Trophoblast cell (in vitro differentiated cells and primary cell): ENCODE measurements at regions not wholly inside any gene's neighbourhood (a gene's known extent, or its start where the extent isn't known, plus 50 kb on each side); places are given as distances from the start of the nearest gene placed in this dataset.

Experiments
- DNase-seq, 2 donors: peaks; one replicate each; pipeline ENCODE4 v3.0.0-alpha.2; 2016
- H2AFZ ChIP-seq: 2 replicates; pipeline ENCODE4 v1.6.1; 2013; ENCODE audit warnings: low read length, moderate library complexity, mild to moderate bottlenecking; ENCODE audit not compliant: insufficient read depth, poor library complexity
- H2AK5ac ChIP-seq: 2 replicates; pipeline ENCODE4 v1.6.1; 2013; ENCODE audit warnings: mild to moderate bottlenecking, low read length
- H2BK120ac ChIP-seq: 2 replicates; pipeline ENCODE4 v1.6.1; 2013; ENCODE audit warnings: low read length, mild to moderate bottlenecking, moderate library complexity; ENCODE audit not compliant: insufficient read depth, poor library complexity
- H2BK12ac ChIP-seq: 2 replicates; pipeline ENCODE4 v1.6.1; 2013; ENCODE audit warnings: mild to moderate bottlenecking, low read length, moderate library complexity
- H2BK5ac ChIP-seq: 2 replicates; pipeline ENCODE4 v1.6.1; 2013; ENCODE audit warnings: low read length, low read depth, moderate library complexity, mild to moderate bottlenecking; ENCODE audit not compliant: poor library complexity
- H3K14ac ChIP-seq: 2 replicates; pipeline ENCODE4 v1.6.1; 2013; ENCODE audit warnings: mild to moderate bottlenecking, low read length
- H3K18ac ChIP-seq: 2 replicates; pipeline ENCODE4 v1.6.1; 2013; ENCODE audit warnings: mild to moderate bottlenecking, low read length
- H3K23ac ChIP-seq: 2 replicates; pipeline ENCODE4 v1.6.1; 2013; ENCODE audit warnings: low read length
- H3K27ac ChIP-seq: 2 replicates; pipeline ENCODE4 v1.5.1; 2013; ENCODE audit warnings: low read depth, mild to moderate bottlenecking, inconsistent platforms, low read length, moderate library complexity
- H3K27me3 ChIP-seq: 2 replicates; pipeline ENCODE4 v1.6.1; 2013; ENCODE audit warnings: inconsistent platforms, mild to moderate bottlenecking, low read length, moderate library complexity; ENCODE audit not compliant: insufficient read depth
- H3K36me3 ChIP-seq, 2 experiments: 1 replicate in 1 of 2; 2 replicates in 1 of 2; pipeline ENCODE4 v1.6.1; 2013; ENCODE audit warnings: low read length in 2 of 2, mild to moderate bottlenecking in 2 of 2, moderate library complexity in 1 of 2; ENCODE audit not compliant: insufficient read depth in 2 of 2, control insufficient read depth in 1 of 2
- H3K4ac ChIP-seq: 2 replicates; pipeline ENCODE4 v1.6.1; 2013; ENCODE audit warnings: low read depth, mild to moderate bottlenecking, low read length, moderate library complexity
- H3K4me1 ChIP-seq, 2 experiments: 1 replicate in 1 of 2; 2 replicates in 1 of 2; pipeline ENCODE4 v1.6.1; 2013; ENCODE audit warnings: low read length in 2 of 2, mild to moderate bottlenecking in 2 of 2, moderate library complexity in 1 of 2; ENCODE audit not compliant: insufficient read depth in 2 of 2, control insufficient read depth in 1 of 2
- H3K4me2 ChIP-seq: 2 replicates; pipeline ENCODE4 v1.6.1; 2013; ENCODE audit warnings: inconsistent platforms, mild to moderate bottlenecking, low read length, moderate library complexity
- H3K4me3 ChIP-seq: 2 replicates; pipeline ENCODE4 v1.5.1; 2013; ENCODE audit warnings: mild to moderate bottlenecking, low read depth, low read length, inconsistent platforms
- H3K79me1 ChIP-seq: one replicate; pipeline ENCODE4 v1.6.1; 2013; ENCODE audit warnings: low read length
- H3K79me2 ChIP-seq: 2 replicates; pipeline ENCODE4 v1.6.1; 2013; ENCODE audit warnings: low read length, mild to moderate bottlenecking; ENCODE audit not compliant: control insufficient read depth, insufficient read depth, poor library complexity
- H3K9ac ChIP-seq: 2 replicates; pipeline ENCODE4 v1.6.1; 2013; ENCODE audit warnings: mild to moderate bottlenecking, low read length
- H3K9me3 ChIP-seq: 2 replicates; pipeline ENCODE4 v1.6.1; 2013; ENCODE audit warnings: low read depth, mild to moderate bottlenecking, control low read depth, inconsistent platforms, low read length; ENCODE audit not compliant: insufficient read depth
- H4K12ac ChIP-seq: 2 replicates; pipeline ENCODE4 v1.6.1; 2013; ENCODE audit warnings: low read depth, mild to moderate bottlenecking, low read length, moderate library complexity
- H4K8ac ChIP-seq: 2 replicates; pipeline ENCODE4 v1.6.1; 2013; ENCODE audit warnings: low read depth, mild to moderate bottlenecking, low read length, moderate library complexity
- H4K91ac ChIP-seq: one replicate; pipeline ENCODE4 v1.6.1; 2013; ENCODE audit warnings: low read depth, mild to moderate bottlenecking, low read length, moderate library complexity
- WGBS: extraction: QIAGEN DNeasy Blood & Tissue Kit; methylation state at CpG from one replicate; pipeline ENCODE4 v1.1.7; 2013; ENCODE audit warnings: missing lambda C conversion rate; ENCODE audit not compliant: insufficient read length, insufficient coverage; ENCODE audit errors: extremely low coverage; 5-methylcytosine and 5-hydroxymethylcytosine counted together

- no CpG with 5 or more reads among the region's 5 CpGs for WGBS
Measured at GRCh38 chr2:64303250-64303649, 150.7 kb upstream of the LGALSL start.

GRCh38 chr2:64307421-64307820, 146.5 kb upstream of the LGALSL start:
- Histone ChIP-seq H3K4me1 (peaks cover 0 to 5% of the 10 kb centered on the region in 2 experiments), H3K23ac (no peak overlapping the region), H2AK5ac (no peak overlapping the region), H2BK5ac (no peak overlapping the region), H4K8ac (no peak overlapping the region), H3K4me3 (no peak overlapping the region), H3K4me2 (no peak overlapping the region), H2BK120ac (no peak overlapping the region), H3K14ac (no peak overlapping the region), H3K18ac (no peak overlapping the region), H4K91ac (no peak overlapping the region), H3K27ac (no peak overlapping the region), H3K9me3 (no peaks in the 10 kb centered on the region), H2AFZ (no peak overlapping the region), H3K4ac (no peak overlapping the region), H3K9ac (no peak overlapping the region), H4K12ac (no peak overlapping the region), H3K79me1 (peaks cover 3% of the 10 kb centered on the region), H3K27me3 (no peaks in the 10 kb centered on the region), H2BK12ac (no peak overlapping the region), H3K79me2 (no peaks in the 10 kb centered on the region), H3K36me3 (no peaks in the 10 kb centered on the region)
- no CpG with 5 or more reads among the region's 5 CpGs for WGBS
- no peak for DNase-seq

More at GRCh38 chr2:64303250-64303649, 150.7 kb upstream of the LGALSL start:
- Histone ChIP-seq H3K79me2 (no peaks in the 10 kb centered on the region), H2BK12ac (no peak overlapping the region), H2AK5ac (no peak overlapping the region), H3K4me3 (no peak overlapping the region), H3K4ac (no peak overlapping the region), H3K18ac (no peak overlapping the region), H3K14ac (no peak overlapping the region), H2BK5ac (no peak overlapping the region), H3K23ac (no peak overlapping the region), H4K91ac (no peak overlapping the region), H3K9ac (no peak overlapping the region), H4K8ac (no peak overlapping the region), H3K4me2 (no peak overlapping the region), H3K27me3 (no peaks in the 10 kb centered on the region), H2BK120ac (no peak overlapping the region), H2AFZ (no peak overlapping the region), H3K27ac (no peak overlapping the region), H3K9me3 (no peaks in the 10 kb centered on the region), H3K36me3 (no peaks in the 10 kb centered on the region), H4K12ac (no peak overlapping the region), H3K79me1 (no peaks in the 10 kb centered on the region), H3K4me1 (no peaks in the 10 kb centered on the region)
- DNase-seq: no peak

- Histone ChIP-seq H2BK12ac (no peak overlapping the region), H3K79me1 (peaks cover 3% of the 10 kb centered on the region), H3K36me3 (no peaks in the 10 kb centered on the region), H3K9me3 (peaks cover 1% of the 10 kb centered on the region), H3K14ac (peak overlapping the region; percentile 0), H3K27me3 (no peaks in the 10 kb centered on the region), H4K12ac (no peak overlapping the region), H3K4ac (no peak overlapping the region), H3K4me3 (no peak overlapping the region), H2BK120ac (no peak overlapping the region), H2BK5ac (no peak overlapping the region), H3K79me2 (no peaks in the 10 kb centered on the region), H3K18ac (no peak overlapping the region), H4K8ac (no peak overlapping the region), H2AK5ac (no peak overlapping the region), H3K27ac (no peak overlapping the region), H3K4me2 (no peak overlapping the region), H3K23ac (no peak overlapping the region), H2AFZ (no peak overlapping the region), H3K4me1 (peaks cover 0 to 8% of the 10 kb centered on the region in 2 experiments), H3K9ac (no peak overlapping the region), H4K91ac (no peak overlapping the region)
- WGBS: no CpG with 5 or more reads among the region's 17 CpGs
- DNase-seq: no peak
Measured at GRCh38 chr2:64311191-64311910, 142.6 kb upstream of the LGALSL start.

GRCh38 chr2:64311948-64312621, 141.9 kb upstream of the LGALSL start:
- peaks cover 0 to 8% of the 10 kb centered on the region in 2 experiments for H3K4me1 ChIP-seq
- no CpG with 5 or more reads among the region's 13 CpGs for WGBS
- DNase-seq: peak; percentile 38 to 74

More at GRCh38 chr2:64311948-64312621, 141.9 kb upstream of the LGALSL start:
- Histone ChIP-seq H3K4me2 (no peak overlapping the region), H4K91ac (no peak overlapping the region), H3K4me3 (no peak overlapping the region), H3K4ac (no peak overlapping the region), H2AK5ac (no peak overlapping the region), H2BK120ac (peak overlapping the region; percentile 49), H3K79me2 (no peaks in the 10 kb centered on the region), H2BK12ac (peak overlapping the region; percentile 52), H2AFZ (peak overlapping the region; percentile 45), H3K9me3 (peaks cover 1% of the 10 kb centered on the region), H3K79me1 (peaks cover 3% of the 10 kb centered on the region), H3K27ac (no peak overlapping the region), H2BK5ac (no peak overlapping the region), H3K14ac (no peak overlapping the region), H4K8ac (peak overlapping the region; percentile 35), H4K12ac (no peak overlapping the region), H3K9ac (no peak overlapping the region), H3K23ac (no peak overlapping the region), H3K18ac (no peak overlapping the region), H3K27me3 (no peaks in the 10 kb centered on the region), H3K36me3 (no peaks in the 10 kb centered on the region)
